22Rv1 (cell line): ENCODE measurements at regions not wholly inside any gene's neighbourhood (a gene's known extent, or its start where the extent isn't known, plus 50 kb on each side); places are given as distances from the start of the nearest gene placed in this dataset.

Experiments
- H3K27ac ChIP-seq: fragments of 450-650 bp; 2 replicates; pipeline ENCODE4 v1.5.1; 2017
- ZFX ChIP-seq: fragments of 450-650 bp; IDR thresholded peaks from 2 replicates; pipeline ENCODE4 v1.6.1; 2017; ENCODE audit warnings: antibody characterized with exemption, borderline replicate concordance
- TF ChIP-seq, protein P1 (sequence below): fragments of 450-650 bp; IDR thresholded peaks from 2 replicates; pipeline ENCODE4 v1.5.1; 2017; ENCODE audit warnings: mild to moderate bottlenecking

DNA sequence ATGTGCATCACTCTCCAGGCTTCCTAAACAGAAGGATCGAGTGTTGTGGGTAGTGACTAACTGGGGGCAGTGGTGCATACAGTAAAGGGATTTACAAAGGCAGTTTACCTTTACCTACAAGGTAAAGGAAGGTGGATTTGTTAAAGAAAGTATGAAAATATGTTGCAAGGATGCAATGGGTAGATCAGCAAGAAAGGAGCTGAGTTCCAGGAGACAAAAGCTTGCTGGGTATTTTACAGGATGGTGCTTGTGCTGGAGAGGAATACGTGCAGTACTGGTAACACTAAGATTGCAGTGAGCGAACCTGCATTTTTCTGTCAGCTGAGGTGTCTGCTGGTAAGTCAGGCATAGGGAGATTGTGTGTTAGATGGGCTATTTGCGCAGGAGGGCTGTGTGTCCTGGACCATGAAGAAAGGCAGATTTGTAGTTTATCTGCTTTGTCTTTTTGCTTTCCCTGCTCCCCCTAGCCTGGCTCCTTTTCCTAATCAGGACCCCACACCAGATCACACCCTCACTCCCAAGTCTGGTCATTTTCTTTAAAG lies 304.6 kb downstream of the THBS2 start:
- H3K27ac ChIP-seq = no peak overlapping the region
- TF ChIP-seq, protein P1, sequence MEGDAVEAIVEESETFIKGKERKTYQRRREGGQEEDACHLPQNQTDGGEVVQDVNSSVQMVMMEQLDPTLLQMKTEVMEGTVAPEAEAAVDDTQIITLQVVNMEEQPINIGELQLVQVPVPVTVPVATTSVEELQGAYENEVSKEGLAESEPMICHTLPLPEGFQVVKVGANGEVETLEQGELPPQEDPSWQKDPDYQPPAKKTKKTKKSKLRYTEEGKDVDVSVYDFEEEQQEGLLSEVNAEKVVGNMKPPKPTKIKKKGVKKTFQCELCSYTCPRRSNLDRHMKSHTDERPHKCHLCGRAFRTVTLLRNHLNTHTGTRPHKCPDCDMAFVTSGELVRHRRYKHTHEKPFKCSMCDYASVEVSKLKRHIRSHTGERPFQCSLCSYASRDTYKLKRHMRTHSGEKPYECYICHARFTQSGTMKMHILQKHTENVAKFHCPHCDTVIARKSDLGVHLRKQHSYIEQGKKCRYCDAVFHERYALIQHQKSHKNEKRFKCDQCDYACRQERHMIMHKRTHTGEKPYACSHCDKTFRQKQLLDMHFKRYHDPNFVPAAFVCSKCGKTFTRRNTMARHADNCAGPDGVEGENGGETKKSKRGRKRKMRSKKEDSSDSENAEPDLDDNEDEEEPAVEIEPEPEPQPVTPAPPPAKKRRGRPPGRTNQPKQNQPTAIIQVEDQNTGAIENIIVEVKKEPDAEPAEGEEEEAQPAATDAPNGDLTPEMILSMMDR = no peak
- no peak for TF ChIP-seq ZFX

DNA sequence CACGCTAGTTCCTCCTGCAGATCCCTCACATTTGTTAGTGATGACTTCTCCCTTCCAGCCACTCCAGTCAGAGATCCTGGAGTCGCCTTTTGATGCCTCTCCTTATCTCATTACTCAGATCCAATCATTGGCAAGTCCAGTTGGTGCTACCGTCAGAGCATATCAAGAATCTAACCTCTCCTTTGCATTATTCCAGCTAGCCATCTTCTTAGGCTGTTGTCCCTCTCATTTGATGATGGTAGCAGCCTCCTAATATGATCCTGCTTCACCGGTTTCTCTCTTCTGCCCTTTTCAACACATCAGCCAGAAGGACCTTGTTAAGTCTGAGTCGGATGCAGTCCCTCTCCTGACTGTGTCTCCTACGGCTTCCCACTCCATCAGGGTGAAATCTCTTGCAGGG lies 305.6 kb downstream of the THBS2 start:
- no peak overlapping the region for H3K27ac ChIP-seq
- TF ChIP-seq, protein P1 = no peak
- no peak for TF ChIP-seq ZFX

DNA sequence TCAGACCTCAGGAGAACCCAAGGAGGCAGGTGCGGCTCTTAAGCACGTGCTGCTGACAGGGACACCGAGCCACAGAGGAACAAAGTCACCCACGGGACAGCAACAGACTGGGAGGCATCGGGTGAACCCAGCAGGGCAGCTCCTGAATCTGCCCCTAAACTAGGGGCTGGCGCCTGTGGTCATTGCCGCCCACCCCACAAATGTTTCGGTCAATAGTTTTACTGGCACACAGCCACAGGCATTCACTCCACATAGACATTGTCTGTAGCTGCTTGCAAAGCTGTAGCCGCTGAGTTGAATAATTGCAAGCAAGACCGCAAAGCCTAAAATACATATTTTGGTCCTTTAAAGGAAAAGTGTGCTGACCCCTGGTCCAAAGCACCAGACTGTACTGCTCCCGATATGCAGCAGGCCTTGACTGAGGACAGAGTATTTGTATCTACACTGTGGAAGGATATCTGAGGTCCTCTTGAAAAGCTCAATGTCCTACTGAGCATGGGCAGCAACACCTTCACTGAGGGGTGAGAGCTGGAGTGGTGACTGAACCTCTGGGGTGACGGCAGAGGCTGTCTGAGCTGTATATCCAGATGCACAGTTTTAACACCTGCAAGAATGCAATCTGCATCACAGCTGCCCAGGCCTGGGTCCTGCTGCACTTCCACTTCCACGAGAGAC lies 310.3 kb downstream of the THBS2 start:
- no peak for TF ChIP-seq ZFX
- TF ChIP-seq, protein P1 = no peak
- H3K27ac ChIP-seq = no peak overlapping the region

DNA sequence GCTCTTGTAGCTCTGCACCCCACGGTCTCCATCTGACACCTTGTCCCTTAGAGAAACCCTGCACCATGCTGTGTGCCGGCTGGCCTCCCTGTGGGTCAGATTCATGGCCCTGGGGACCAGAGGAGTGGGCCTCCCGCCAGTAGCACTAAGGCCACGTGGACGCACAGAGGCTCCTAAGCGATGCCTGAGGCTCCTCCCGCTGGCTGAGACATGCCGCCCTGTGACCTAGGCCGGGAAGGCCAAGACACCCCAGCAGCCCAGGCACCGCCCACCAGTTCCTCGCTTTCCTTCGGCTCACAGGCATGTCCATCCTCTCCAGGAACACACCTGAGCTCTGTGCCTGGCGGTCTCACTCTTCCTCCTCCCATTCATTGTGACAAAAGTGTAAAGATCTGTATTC lies 311.0 kb downstream of the THBS2 start:
- no peak overlapping the region for H3K27ac ChIP-seq
- TF ChIP-seq ZFX = no peak
- TF ChIP-seq, protein P1 = no peak

DNA sequence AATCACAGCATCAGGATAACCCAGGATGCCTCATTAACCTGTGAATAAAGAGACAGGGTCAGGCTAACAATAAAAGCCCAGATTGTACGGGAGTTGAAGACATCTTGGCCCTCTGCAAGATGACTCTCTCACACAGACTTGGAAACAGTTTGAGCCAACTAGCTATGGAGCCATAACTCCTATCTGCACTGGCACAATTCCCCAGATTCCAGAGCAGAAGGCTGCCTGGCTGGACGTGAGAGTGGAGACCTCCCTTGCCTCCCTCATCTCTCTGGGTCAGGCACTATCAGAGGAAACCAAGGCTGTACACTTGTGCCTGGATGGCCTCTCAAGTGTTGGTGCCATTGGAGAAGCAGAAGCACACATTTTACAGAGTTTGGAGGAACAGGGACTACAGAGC lies 312.6 kb downstream of the THBS2 start:
- TF ChIP-seq ZFX = no peak
- TF ChIP-seq, protein P1 = no peak
- H3K27ac ChIP-seq = no peak overlapping the region

DNA sequence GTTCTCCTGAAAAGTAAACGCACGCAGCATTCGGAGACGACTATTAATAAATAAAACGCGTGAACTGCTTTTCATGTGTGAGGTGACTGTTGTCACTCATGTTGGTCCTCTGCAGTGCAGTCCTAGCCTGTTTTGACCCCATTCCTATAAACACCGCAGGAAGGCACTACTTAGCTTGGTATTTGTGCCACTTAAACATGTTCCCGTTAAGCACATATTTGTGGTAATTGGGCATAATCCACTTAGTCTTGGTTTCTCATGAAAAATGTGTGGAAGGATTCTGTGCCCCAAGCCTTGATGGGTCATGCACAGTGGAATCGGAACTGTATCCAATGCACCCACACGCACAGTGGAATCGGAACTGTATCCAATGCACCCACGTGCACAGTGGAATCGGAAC lies 313.9 kb downstream of the THBS2 start:
- TF ChIP-seq, protein P1 = no peak
- TF ChIP-seq ZFX = no peak
- H3K27ac ChIP-seq = no peak overlapping the region

DNA sequence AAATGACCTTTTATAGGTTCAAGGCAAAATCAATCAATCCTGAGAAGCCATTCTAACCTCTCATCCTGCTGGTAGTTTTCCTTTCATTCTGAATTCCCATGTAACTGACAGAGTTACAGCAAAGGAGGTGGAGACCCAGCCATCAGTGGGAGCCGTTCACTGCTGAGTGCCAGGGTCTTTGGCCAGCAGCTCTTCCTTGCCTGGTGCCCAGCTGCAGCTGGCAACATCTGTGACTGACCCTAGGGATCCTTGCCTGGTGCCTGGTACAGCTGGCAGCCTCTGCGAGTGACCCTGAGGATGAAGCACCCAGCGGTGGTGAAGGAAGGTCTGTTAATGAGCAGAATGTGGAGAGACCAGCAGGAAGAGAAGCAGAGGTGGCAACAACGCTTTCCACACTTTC lies 314.6 kb downstream of the THBS2 start:
- TF ChIP-seq, protein P1 = no peak
- no peak for TF ChIP-seq ZFX
- H3K27ac ChIP-seq = no peak overlapping the region
